A673 (cell line): ENCODE measurements at regions not wholly inside any gene's neighbourhood (a gene's known extent, or its start where the extent isn't known, plus 50 kb on each side); places are given as distances from the start of the nearest gene placed in this dataset.

Experiments
- BruUV-seq: library from RNA; stranded (reverse); fragments of 400-500 nt; replicated peaks from 2 replicates; lab custom pipeline; 2021; lab: Mats Ljungman, UMichigan
- CTCF ChIA-PET: fragments of 300-600 bp; sonication (Branson Sonifier 250); formaldehyde crosslinking; loops from one replicate; lab custom pipeline; 2022; ENCODE audit warnings: antibody characterized with exemption; lab: Charles Lee
- POLR2A ChIA-PET: fragments of 300-600 bp; sonication (Branson Sonifier 250); formaldehyde crosslinking; loops from one replicate; lab custom pipeline; 2022; ENCODE audit warnings: antibody characterized with exemption; ENCODE audit not compliant: low non-redundant PET; lab: Charles Lee
- DNase-seq: peaks from one replicate; pipeline ENCODE4 v3.0.0-alpha.2; 2015; ENCODE audit warnings: low spot score
- H3K27ac ChIP-seq: fragments of 200-600 bp; sonication (generic); 2 replicates; pipeline ENCODE4 v1.5.1; 2016; ENCODE audit warnings: mixed run types, low read depth, mild to moderate bottlenecking, mixed read lengths, antibody characterized with exemption, low read length; ENCODE audit not compliant: poor library complexity, severe bottlenecking
- H3K27me3 ChIP-seq: fragments of 200-600 bp; sonication (generic); replicated peaks from 2 replicates; pipeline ENCODE4 v1.6.1; 2017; ENCODE audit warnings: mixed run types, low read depth, mild to moderate bottlenecking, mixed read lengths, antibody characterized with exemption, low read length; ENCODE audit not compliant: insufficient read depth, poor library complexity
- H3K36me3 ChIP-seq: fragments of 200-600 bp; sonication (generic); 2 replicates; pipeline ENCODE4 v1.6.1; 2016; ENCODE audit warnings: mixed run types, mild to moderate bottlenecking, mixed read lengths, antibody characterized with exemption, low read length; ENCODE audit not compliant: insufficient read depth, poor library complexity, severe bottlenecking
- H3K4me1 ChIP-seq: fragments of 200-600 bp; sonication (generic); 2 replicates; pipeline ENCODE4 v1.6.1; 2017; ENCODE audit warnings: mixed run types, mild to moderate bottlenecking, mixed read lengths, antibody characterized with exemption, low read length; ENCODE audit not compliant: insufficient read depth, poor library complexity, severe bottlenecking
- H3K4me3 ChIP-seq: fragments of 200-600 bp; sonication (generic); 2 replicates; pipeline ENCODE4 v1.5.1; 2016; ENCODE audit warnings: low read depth, mixed run types, mild to moderate bottlenecking, mixed read lengths, low read length; ENCODE audit not compliant: poor library complexity, severe bottlenecking
- H3K9me3 ChIP-seq: fragments of 200-600 bp; sonication (generic); 2 replicates; pipeline ENCODE4 v1.6.1; 2016; ENCODE audit warnings: mixed run types, low read depth, mild to moderate bottlenecking, mixed read lengths, antibody characterized with exemption, low read length; ENCODE audit not compliant: poor library complexity, severe bottlenecking
- EZH2 ChIP-seq: fragments of 200-600 bp; sonication (generic); IDR thresholded peaks from 2 replicates; pipeline ENCODE4 v1.6.1; 2017; ENCODE audit warnings: borderline replicate concordance, low read depth, mild to moderate bottlenecking, mixed read lengths, antibody characterized with exemption, low read length; ENCODE audit not compliant: poor library complexity, severe bottlenecking
- intact Hi-C: fragments of 100-400 bp; cut with micrococcal nuclease; formaldehyde crosslinking; loops from one replicate; pipeline ENCODE4 v1.10.0; 2022; ENCODE audit not compliant: unreplicated experiment
- TF ChIP-seq, protein P1 (sequence below): fragments of 300-800, 200-600 bp; sonication (generic); conservative IDR thresholded peaks from 2 replicates; pipeline ENCODE4 v1.5.1; 2017; ENCODE audit warnings: low read depth, mild to moderate bottlenecking, antibody characterized with exemption, low read length, moderate library complexity, mixed read lengths

DNA sequence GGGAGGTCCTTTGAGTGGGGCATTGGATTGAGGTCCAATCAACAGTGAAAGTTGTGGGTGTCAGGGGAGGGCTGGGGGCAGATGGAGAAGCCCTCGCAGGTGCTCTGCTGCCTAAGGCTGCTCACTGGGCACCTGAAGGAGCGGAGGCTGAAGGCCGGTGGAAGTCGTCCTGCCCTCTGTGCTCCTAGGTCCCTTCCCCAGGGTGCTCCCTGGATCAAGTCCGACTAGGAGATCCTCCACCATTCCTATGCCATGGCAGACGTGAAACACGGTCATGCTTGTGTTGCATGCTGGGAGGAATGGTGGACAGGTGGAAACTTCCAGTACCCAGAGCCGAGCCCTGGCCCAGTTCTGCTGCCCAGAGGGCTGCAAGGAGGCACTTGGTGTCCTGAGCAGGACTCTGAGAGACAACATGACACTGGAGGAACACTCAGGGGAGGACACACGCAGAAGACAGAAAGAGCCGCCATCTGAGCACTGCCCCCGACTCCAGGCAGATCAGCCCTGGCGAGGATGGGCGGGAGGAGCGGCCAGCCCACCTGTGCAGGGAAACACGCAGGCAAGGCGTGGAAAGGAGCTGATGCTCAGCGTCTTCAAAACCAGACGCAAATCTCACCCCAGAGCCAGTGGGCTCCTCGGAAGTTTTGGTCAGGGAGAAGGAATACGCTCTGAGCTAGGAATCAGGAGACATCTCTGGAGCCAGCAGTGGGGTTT, 786.8 kb downstream of the BRD1 start:
- Histone ChIP-seq H3K9me3 (no peaks in the 10 kb centered on the region), H3K36me3 (no peaks in the 10 kb centered on the region), H3K4me1 (peaks cover 21% of the 10 kb centered on the region), H3K27ac (no peak overlapping the region), H3K4me3 (no peak overlapping the region), H3K27me3 (no peaks in the 10 kb centered on the region)
- POLR2A ChIA-PET: no interaction called here
- no TSS peak for BruUV-seq
- no peak for TF ChIP-seq EZH2
- TF ChIP-seq, protein P1, sequence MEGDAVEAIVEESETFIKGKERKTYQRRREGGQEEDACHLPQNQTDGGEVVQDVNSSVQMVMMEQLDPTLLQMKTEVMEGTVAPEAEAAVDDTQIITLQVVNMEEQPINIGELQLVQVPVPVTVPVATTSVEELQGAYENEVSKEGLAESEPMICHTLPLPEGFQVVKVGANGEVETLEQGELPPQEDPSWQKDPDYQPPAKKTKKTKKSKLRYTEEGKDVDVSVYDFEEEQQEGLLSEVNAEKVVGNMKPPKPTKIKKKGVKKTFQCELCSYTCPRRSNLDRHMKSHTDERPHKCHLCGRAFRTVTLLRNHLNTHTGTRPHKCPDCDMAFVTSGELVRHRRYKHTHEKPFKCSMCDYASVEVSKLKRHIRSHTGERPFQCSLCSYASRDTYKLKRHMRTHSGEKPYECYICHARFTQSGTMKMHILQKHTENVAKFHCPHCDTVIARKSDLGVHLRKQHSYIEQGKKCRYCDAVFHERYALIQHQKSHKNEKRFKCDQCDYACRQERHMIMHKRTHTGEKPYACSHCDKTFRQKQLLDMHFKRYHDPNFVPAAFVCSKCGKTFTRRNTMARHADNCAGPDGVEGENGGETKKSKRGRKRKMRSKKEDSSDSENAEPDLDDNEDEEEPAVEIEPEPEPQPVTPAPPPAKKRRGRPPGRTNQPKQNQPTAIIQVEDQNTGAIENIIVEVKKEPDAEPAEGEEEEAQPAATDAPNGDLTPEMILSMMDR: no peak
- no peak for DNase-seq
- intact Hi-C loops: loop anchor here (10.0 kb wide), 1 partner anchor 466 kb away; no protein-coding TSS in a partner anchor
- CTCF ChIA-PET: no interaction called here

DNA sequence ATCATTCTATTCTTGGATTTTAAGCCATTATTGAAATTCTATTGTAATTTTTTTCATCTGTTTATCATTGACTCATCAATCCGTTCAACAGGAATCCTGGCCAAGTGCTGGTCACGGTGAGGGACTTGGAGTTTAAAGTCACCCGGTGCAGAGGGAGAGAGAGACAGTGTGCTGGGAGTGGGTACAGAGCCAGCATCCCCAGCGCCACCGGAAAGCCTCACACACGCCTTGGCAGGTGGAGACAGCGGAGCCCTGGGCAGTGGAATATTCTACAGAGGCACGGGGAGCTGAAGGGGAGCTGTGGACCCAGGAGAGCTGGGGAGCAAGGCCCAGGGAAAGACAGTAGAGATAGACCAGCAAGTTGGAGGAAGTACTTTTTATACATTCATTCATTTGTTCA, 787.6 kb downstream of the BRD1 start:
- ChIA-PET CTCF (no interaction called here), POLR2A (no interaction called here)
- H3K4me3 ChIP-seq: no peak overlapping the region
- BruUV-seq: no TSS peak
- TF ChIP-seq, protein P1: no peak
- TF ChIP-seq EZH2: no peak
- no peaks in the 10 kb centered on the region for H3K9me3 ChIP-seq
- no peak overlapping the region for H3K27ac ChIP-seq
- no peaks in the 10 kb centered on the region for H3K27me3 ChIP-seq
- H3K4me1 ChIP-seq: peaks cover 19% of the 10 kb centered on the region
- DNase-seq: no peak
- intact Hi-C loops: loop anchor here (10.0 kb wide), 1 partner anchor 465 kb away; no protein-coding TSS in a partner anchor
- no peaks in the 10 kb centered on the region for H3K36me3 ChIP-seq

DNA sequence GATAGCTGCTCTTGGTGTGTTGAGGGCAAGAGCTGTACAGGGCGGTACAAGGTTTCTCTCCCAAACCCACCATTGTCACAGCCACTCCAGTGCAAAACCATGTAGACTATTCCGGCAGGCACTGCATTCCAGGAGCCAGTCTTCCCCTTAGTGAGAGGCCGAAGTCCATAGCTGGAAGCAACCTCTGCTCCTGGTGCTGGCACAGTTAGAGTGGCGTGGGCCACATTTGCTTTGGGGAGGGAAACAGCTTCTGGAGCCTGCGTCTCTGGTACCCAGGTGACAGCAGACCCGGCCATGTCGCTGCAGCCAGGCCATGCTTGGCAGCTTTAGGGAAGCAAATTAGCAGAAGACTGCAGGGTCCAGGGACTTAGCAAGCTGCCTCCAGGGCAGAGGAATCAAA, 788.0 kb downstream of the BRD1 start:
- TF ChIP-seq, protein P1: no peak
- TF ChIP-seq EZH2: no peak
- no TSS peak for BruUV-seq
- Histone ChIP-seq H3K27ac (no peak overlapping the region), H3K36me3 (no peaks in the 10 kb centered on the region), H3K4me1 (peaks cover 19% of the 10 kb centered on the region), H3K9me3 (no peaks in the 10 kb centered on the region), H3K4me3 (no peak overlapping the region), H3K27me3 (no peaks in the 10 kb centered on the region)
- ChIA-PET CTCF (no interaction called here), POLR2A (no interaction called here)
- no peak for DNase-seq
- intact Hi-C loops: loop anchor here (10.0 kb wide), 1 partner anchor 465 kb away; no protein-coding TSS in a partner anchor
